ENCODE measurements at regions not wholly inside any gene's neighbourhood (a gene's known extent, or its start where the extent isn't known, plus 50 kb on each side); places are given as distances from the start of the nearest gene placed in this dataset.
"Not testable (repeated sequence)": the region's sequence is repeated elsewhere in the genome, so short reads cannot be mapped to it uniquely, and the experiment has no call there.

DNA sequence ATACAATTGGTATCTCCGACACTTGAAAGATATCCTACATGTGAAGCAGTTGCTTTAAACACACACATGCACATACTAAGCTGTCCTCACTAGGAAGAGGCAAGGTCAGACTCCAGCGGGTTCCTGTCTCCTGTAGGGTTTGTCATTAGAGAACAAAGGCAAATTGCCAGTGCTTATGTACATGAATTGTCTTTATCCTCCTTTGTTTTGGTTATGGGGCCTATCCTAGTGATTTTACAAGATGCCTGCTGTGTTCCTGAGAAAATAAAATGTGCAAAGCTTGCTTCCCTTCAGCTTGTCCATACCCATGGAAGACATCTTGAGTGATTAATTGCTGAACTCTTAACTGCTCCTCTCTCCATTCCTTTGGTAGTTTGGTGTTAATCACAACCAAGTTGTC, 86.7 kb upstream of the SLC39A10 start:
- DNase-seq (ENCODE audit: low spot score): no peak

DNA sequence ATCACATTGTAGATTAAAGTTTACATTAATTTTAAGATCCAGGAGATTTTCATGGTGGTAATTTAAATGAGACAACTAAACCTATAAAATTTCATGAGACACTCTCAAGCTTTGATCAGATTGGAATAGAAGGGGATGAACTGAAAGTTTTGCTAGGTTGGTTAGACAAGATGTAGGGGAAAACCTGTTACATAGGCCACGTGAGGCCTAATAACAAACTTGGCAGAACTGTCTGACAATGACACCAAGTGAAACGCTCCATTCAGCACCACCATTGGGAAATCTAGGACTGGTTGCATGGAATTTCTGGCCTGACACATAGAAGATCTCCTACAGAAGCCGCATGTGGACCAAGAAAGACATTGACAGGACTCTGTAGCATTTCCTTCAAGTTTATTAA, 87.8 kb upstream of the SLC39A10 start:
- DNase-seq (ENCODE audit: low spot score): no peak

DNA sequence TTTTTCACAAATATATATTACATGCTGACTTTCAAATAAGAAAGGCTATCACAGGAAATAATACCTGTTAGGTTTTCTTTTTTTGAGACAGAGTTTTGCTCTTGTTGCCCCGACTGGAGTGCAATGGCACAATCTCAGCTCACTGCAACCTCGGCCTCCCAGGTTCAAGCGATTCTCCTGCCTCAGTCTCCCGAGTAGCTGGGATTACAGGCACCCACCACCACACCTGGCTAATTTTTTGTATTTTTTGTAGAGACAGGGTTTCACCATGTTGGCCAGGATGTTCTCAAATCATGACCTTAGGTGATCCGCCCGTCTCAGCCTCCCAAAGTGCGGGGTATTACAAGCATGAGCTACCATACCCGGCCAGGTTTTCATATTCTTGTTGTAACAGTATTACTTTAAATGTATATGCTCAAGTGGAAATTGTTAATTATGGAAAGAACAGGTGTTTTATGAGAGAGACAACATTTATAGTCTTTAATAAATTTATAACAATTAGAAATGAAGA, 92.3 kb upstream of the SLC39A10 start:
- DNase-seq (ENCODE audit: low spot score): not testable (repeated sequence)

DNA sequence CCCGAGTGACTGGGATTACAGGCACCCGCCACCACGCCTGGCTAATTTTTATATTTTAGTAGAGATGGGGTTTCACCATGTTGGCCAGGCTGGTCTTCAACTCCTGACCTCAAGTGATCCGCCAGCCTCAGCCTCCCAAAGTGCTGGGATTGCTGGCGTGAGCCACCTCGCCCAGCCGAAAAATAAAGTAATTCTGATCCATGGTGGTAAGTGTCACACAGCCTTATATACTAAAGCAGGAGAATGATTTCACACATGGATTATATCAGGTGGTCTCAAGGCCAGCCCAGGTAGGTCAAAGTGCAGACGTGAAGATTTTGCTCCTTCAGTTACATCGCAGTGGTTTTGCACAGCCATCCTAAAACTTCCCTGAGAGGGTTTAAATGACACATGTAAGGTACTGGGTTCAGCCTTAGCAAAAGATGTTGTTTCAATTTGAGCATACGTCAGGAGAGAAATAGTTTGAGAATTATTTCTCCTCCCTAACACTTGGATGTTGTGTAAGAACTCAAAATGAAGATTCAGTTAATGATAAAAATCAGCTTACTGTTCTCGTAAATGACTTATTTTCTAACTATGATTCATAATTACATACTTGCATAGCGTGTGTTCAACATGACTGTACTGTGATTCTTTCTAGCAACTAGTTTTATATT, 93.0 kb upstream of the SLC39A10 start:
- DNase-seq (ENCODE audit: low spot score): no peak

DNA sequence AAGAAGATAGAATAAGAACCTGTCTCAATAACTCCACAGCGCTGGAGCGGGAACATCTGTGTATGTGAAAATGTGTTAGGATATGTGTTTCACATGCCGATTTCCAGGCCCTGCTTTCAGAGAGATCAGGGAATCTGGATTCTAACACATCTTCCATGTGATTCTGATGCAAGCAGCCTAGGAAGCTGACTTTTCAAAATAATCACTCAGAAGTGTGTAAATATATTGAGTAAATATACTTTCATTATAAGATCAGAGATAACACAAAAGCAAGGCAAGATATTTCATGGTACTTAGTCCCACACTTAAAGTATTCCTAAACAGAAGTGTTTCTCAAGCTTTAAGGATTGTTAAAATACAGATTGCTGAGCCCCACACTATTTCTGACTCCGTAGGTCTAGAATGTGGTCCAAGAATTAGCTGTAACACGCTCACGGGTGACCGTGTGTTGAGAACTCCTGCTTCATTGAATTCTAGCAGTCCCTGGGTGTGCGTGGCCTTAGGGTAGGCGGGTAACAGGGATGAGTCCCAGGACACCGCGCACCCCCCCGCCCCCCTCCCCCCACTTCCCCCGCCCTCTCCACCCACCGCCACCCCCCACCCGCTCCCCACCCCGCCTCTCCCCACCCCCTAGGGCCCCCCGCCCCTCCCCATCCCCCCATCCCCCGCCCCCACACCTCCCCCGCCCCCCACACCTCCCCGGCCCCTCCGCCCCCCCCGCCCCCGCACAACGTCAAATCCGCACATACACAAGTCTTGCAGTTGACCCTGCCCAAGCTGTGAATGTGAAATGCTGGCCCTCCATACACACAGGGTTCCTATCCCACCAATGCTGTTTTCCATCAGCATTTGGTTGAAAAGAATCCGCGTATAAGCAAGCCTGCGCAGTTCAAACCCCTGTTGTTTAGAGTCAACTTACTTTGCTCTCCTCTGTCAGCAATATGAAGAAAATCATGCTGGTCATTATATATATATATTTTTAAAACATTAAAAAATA, 94.2 kb upstream of the SLC39A10 start:
- DNase-seq (ENCODE audit: low spot score): no peak

DNA sequence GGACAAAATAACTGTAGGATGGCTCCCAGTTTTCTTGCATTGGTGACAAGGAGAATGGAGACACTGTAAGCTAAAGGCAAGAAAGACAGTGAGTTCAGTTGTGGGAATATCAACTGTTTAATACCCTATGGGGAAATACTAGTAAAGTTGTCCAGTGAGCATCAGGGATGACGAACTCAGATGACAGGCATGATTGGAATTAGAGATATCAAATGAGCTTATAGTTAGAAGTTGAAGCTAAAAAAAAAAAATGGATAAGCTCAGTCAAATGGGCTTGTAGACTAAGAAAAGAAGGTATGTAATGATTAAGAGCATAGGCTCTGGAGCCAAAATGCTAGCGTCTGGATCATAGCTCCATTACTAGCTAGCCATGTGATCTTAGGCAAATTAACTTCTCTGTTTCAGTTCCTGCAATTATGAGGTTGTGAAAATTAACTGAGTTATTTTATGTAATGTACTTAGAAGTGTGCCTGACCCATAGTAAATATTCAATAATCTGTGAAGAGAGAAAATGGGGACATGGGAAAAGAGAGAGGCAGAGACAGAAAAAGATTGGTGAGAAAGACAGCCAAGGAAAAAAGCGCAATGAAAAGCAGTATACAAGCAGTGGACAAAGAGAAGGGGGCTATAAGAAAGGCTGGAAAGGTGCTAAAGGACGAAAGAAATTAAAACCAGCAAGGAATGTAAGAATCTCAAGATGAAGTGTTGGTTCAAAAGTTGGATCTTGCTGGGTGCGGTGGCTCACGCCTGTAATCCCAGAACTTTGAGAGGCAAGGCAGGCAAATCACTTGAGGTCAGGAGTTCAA, 95.7 kb upstream of the SLC39A10 start:
- no peak for DNase-seq (ENCODE audit: low spot score)

DNA sequence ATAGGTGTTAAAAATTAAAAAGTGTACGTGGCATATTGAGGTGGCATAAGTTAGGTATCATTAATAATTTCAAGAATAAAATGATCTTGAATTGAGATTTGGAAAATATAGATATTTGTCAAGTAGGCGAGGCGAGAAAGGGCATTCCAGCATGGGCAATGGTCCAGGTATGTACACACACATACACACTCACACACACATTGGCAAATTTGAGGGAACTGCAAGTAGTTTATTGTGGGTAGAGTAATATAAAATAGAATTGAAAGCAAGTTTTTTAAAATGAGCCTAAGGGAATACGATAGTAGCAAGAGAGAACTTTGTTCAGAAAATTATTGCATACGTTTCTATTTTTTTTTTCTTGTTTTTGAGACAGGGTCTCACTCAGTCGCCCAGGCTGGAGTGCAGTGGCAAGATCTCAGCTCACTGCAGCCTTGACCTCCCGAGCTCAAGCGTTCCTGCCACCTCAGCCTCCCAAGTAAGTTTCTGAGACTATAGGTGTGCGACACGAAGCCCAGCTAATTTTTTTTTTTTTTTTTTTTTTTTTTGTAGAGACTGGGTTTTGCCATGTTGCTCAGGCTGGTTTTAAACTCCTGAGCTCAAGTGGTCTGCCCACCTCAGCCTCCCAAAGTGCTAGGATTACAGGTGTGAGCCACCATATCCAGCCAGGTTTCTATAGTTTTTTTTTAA, 96.7 kb upstream of the SLC39A10 start:
- DNase-seq (ENCODE audit: low spot score): no peak

DNA sequence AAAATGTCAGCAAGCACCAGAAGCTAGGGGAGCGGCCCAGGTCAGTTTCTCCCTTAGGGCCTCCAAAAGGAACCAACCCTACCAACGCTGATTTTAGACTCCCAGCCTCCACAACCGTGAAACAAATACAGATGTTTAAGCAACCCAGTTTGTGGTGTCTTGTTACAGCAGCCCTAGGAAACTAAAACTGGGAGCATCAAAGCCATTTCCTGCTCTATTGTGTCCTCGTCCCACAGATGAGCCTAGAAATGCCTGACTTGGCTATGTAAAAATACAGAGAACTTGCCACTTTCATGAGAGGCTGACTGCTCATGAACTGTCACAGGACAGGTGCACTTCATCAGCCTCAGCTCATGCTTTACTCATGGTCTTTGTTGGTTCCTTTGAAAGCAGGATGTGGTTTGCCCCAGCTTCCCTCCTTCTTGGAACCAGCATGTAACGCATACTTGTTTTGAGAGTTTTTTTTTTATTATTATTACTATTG, 97.6 kb upstream of the SLC39A10 start:
- DNase-seq (ENCODE audit: low spot score): peak; percentile 74

DNA sequence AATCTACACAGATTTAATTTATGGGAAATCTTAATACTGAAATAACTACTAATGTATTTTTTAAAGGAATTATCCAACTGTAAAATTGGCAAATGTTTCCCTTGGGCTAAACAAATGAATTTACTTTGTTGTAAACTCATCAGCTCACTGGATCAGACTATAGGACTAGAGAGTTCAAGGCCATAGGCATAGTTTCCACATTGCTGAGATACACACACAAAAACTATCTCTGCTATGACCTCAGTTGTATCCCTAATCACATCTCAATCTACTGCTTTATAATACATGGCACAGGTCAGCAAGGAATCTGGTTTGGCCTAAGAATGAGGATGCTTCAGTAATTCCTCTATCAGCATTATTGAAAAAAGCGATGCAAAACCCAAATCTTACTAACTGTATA, 101.1 kb upstream of the SLC39A10 start:
- no peak for DNase-seq (ENCODE audit: low spot score)

DNA sequence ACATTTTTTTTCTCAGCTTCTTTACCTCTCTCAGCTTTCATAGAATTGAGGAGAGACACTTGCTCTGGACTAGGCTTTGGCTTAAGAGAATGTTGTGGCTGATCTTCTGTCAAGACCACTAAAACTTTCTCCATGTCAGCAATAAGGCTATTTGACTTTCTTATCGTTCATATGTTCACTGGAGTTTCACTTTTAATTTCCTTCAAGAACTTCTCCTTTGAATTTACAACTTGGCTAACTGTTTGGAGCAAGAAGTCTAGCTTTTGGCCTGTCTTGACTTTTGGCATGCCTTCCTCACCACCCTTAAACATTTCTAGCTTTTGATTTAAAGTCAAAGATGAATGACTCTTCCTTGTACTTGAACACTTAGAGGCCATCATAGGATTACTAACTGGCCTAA, 104.4 kb upstream of the SLC39A10 start:
- no peak for DNase-seq (ENCODE audit: low spot score)

DNA sequence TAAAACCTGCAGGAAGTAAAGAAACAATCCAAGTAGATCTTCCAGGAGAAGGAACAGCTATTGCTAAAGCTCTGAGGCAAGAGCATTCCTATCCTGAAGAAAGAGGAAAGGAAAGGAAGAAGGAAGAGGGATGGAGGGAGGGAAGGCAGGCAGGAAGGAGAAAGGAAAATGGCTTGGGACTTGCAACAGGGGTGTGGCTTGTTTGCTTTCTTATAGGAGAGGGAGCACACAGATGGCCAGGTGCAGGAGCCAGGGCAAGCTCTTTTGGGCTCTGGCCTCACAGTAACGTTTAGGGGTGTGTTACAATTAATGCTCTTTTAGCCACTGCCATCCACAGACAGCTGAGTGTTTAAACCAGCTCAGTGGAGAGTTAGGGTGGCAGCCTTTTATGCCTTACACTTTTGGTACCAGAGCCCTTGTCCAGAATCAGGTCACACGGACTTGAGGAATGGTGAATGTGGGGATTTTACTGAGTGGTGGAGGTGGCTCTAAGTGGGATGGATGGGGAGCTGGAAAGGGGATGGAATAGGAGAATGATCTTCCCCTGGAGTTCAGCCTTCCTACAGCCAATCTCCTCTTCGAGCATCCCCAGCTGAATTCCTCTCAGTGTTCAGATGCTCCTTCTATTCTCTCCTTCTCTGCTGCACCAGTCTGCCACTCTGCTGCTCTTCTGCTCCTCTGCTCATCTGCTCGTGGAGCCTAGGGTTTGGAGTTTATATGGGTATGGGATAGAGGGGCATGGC, 108.7 kb upstream of the SLC39A10 start:
- no peak for DNase-seq (ENCODE audit: low spot score)

DNA sequence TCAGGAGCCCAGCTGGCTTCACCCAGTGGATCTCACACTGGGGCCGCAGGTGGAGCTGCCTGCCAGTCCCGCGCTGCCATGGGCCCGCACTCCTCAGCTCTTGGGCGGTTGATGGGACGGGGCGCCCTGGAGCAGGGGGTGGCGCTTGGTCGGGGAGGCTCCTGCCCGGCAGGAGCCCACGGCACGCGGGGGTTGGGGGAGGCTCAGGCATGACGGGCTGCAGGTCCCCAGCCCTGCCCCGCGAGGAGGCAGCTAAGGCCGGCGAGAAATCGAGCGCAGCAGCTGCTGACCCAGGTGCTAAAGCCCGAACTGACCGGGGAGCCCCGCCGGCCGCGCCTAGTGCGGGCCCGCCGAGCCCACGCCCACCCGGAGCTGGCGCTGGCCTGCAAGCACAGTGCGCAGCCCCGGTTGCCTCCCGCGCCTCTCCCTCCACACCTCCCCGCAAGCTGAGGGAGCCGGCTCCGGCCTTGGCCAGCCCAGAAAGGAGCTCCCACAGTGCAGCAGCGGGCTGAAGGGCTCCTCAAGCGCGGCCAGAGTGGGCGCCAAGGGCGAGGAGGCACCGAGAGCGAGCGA, 109.7 kb upstream of the SLC39A10 start:
- not testable (repeated sequence) for DNase-seq (ENCODE audit: low spot score)

DNA sequence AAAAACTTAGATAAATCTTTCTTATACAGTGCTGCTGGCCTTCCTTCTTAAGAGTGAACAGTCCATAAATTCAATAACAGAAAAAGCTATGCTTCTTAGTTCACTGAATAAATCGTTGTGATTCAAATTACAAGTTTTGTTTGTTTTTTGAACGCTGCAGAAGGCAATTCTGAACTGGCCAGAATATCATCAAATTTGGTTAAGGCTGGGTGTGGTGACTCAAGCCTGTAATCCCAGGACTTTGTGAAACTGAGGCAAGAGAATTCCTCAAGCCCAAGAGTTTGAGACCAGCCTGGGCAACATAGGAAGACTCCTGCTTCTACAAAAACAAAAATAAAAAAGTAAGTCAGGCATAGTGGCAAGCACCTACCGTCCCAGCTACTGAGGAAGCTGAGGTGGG, 111.2 kb upstream of the SLC39A10 start:
- DNase-seq (ENCODE audit: low spot score): no peak

DNA sequence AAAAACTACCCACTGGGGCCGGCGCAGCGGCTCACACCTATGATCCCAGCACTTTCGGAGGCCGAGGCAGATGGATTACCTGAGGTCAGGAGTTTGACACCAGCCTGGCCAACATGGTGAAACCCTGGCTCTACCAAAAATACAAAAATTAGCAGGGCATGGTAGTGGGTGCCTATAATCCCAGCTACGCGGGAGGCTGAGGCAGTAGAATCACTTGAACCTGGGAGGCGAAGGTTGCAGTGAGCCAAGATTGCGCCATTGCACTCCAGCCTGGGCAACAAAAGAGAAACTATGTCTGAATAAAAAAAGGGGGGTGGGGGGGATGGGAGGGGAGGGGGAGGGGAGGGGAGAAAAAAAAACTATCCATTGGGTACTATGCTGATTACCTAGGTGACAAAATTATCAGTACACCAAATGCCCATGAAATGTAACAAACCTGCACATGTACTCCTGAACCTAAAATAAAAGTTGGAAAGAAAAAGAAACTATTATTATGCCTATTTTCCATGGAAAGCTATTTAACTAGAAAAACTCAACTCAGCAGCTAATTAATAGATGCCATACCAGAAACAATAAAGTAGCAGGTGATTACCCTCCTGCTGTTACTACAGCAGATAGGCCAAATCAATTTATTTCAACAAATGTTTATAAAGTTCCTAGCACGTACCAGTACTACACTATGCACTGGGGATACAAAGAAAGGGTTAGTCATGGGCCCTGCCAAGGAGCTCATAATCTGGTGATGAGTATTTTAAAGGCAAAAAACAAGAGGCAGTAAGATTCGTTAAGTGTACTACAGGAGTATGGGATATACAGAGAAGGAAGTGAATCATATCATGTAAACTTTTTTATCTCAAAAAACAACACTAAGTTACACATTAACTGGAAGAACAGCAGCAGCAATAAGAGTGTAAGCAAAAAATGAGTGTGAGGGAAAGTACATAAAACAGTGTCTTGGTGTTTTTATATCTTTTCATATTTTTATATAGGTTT, 112.8 kb upstream of the SLC39A10 start:
- DNase-seq (ENCODE audit: low spot score): no peak

DNA sequence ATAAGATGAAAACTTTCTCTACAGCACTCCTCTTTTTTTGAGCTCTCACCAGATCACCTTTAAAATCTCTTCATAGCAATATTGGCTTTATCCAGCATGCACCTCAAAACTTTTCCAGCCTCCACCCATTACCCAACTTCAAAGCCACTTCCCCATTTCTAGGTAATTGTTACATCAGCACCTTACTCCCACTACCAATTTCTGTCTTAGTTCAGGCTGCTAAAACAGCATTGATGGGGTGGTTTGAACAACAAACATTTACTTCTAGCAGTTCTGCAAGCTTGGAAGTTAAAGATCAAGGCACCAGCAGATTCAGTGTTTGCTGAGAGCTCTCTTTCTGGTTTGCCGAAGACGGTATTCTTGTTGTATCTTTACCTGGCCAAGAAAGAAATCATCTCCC, 114.0 kb upstream of the SLC39A10 start:
- DNase-seq (ENCODE audit: low spot score): no peak

DNA sequence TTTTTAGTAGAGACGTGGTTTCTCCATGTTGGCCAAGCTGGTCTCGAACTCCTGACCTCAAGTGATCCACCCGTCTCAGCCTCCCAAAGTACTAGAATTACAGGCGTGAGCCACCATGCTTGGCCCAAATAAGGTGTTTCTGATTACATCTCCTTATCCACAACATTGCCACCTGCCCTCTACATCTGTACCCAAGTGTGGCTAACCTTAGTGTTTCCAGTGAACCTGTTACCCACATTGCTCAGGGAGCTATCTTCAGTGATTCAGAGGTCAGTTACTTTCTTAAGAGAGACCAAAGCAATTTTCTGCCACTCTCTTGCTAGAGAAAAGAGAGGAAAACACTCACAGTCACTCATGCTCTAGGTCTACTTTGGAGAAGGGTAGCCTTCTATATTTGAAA, 115.0 kb upstream of the SLC39A10 start:
- no peak for DNase-seq (ENCODE audit: low spot score)

DNA sequence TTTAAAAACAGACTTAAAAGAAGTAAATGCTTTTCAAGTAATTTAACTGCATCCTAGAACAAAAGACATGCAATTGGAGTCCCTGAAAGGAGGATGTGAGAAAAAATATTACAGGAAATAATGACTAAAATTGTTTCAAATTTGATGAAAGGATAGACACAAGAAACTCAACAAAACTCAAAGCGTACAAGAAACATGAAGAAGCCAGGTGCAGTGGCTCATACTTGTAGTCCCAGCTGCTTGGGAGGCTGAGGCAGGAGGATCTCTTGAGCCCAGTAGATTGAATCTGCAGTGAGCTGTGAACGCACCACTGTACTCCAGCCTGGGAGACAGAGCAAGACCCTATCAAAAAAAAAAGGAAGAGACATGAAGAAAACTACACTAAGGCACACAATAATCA, 118.1 kb upstream of the SLC39A10 start:
- DNase-seq (ENCODE audit: low spot score): no peak

DNA sequence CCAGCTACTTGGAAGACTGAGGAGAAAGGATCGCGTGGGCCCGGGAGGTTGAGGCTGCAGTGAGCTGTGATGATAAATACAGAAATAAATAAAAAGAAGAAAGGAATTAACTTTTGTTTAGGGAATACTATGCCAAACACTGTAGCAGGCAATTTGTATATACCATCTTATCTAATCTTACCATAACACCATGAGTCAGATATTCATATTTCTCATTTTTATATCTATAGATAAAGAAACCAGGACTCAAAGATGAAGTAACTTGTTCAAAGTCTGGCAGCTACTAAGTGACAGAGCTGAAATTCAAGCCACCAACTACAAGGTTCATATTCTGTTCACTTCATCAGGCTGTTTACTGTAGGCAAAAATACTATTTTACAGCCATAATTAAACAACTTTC, 119.2 kb upstream of the SLC39A10 start:
- DNase-seq (ENCODE audit: low spot score): no peak

DNA sequence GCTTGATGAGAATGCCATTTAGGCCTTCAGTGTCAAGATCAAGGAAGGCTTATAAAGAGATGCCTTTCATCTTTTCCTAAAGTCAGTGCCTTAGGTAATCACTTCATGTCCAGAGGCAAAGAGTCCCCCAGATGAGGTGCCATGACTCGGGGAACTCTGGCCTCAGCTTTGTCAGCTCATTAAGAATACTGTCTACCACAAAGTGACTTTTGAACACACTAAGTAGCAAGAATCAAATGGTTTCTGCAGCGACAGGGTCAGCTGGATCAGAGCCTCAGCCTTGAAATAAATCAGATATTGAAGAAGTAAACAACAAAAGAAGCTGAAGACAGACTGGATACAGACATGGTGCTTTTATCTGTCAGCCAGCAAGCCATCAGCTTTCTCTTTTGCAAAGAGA, 120.1 kb upstream of the SLC39A10 start:
- no peak for DNase-seq (ENCODE audit: low spot score)

Measured in SW480 (cell line).